ENCODE measurements at regions not wholly inside any gene's neighbourhood (a gene's known extent, or its start where the extent isn't known, plus 50 kb on each side); places are given as distances from the start of the nearest gene placed in this dataset.

GRCh38 chr1:221891708-221892107, 149.8 kb upstream of the DUSP10 start:
- intact Hi-C loops (cut with DNase I), result no loop called here
- no peaks in the 10 kb centered on the region for H3K27me3 ChIP-seq (ENCODE audit: control insufficient read depth, insufficient read depth)
- ATAC-seq, result peak; percentile 17 to 49
- DNase-seq, result no peak
- no peak overlapping the region for H3K27ac ChIP-seq (ENCODE audit: low read length)
- H3K9me3 ChIP-seq (ENCODE audit: control insufficient read depth, low read length), result no peaks in the 10 kb centered on the region
- peaks cover 5% of the 10 kb centered on the region for H3K4me1 ChIP-seq (ENCODE audit: control insufficient read depth, insufficient read depth, low read length)
- H3K4me3 ChIP-seq (ENCODE audit: low read length), result no peak overlapping the region
- WGBS, result 54% methylated on average over 1 of the region's 1 CpG

GRCh38 chr1:221888801-221889200, 146.9 kb upstream of the DUSP10 start:
- H3K4me1 ChIP-seq (ENCODE audit: control insufficient read depth, insufficient read depth, low read length), result peaks cover 5% of the 10 kb centered on the region
- no peaks in the 10 kb centered on the region for H3K9me3 ChIP-seq (ENCODE audit: control insufficient read depth, low read length)
- DNase-seq, result no peak
- no peaks in the 10 kb centered on the region for H3K27me3 ChIP-seq (ENCODE audit: control insufficient read depth, insufficient read depth)
- H3K27ac ChIP-seq (ENCODE audit: low read length), result no peak overlapping the region
- intact Hi-C loops (cut with DNase I), result no loop called here
- H3K4me3 ChIP-seq (ENCODE audit: low read length), result no peak overlapping the region
- ATAC-seq, result no peak
- WGBS, result 86% methylated on average over 5 of the region's 5 CpGs

- no peak overlapping the region for H3K27ac ChIP-seq (ENCODE audit: low read length)
- H3K4me1 ChIP-seq (ENCODE audit: control insufficient read depth, insufficient read depth, low read length), result peaks cover 5% of the 10 kb centered on the region
- H3K27me3 ChIP-seq (ENCODE audit: control insufficient read depth, insufficient read depth), result no peaks in the 10 kb centered on the region
- no peak overlapping the region for H3K4me3 ChIP-seq (ENCODE audit: low read length)
- no peak for DNase-seq
- H3K9me3 ChIP-seq (ENCODE audit: control insufficient read depth, low read length), result no peaks in the 10 kb centered on the region
- intact Hi-C loops (cut with DNase I), result no loop called here
- WGBS, result 83% methylated on average over 11 of the region's 11 CpGs
- ATAC-seq, result no peak
Observed at GRCh38 chr1:221888218-221888617, 146.3 kb upstream of the DUSP10 start.

- ATAC-seq (no peak), DNase-seq (no peak)
- Histone ChIP-seq H3K27ac (ENCODE audit: low read length) (no peak overlapping the region), H3K4me1 (ENCODE audit: control insufficient read depth, insufficient read depth, low read length) (peaks cover 5% of the 10 kb centered on the region), H3K9me3 (ENCODE audit: control insufficient read depth, low read length) (no peaks in the 10 kb centered on the region), H3K4me3 (ENCODE audit: low read length) (no peak overlapping the region), H3K27me3 (ENCODE audit: control insufficient read depth, insufficient read depth) (no peaks in the 10 kb centered on the region)
- 92% methylated on average over 2 of the region's 2 CpGs for WGBS
- intact Hi-C loops (cut with DNase I), result no loop called here
Observed at GRCh38 chr1:221887758-221888157, 145.9 kb upstream of the DUSP10 start.

GRCh38 chr1:221887415-221887746, 145.5 kb upstream of the DUSP10 start:
- no peak for DNase-seq
- intact Hi-C loops (cut with DNase I), result no loop called here
- WGBS, result 86% methylated on average over 3 of the region's 3 CpGs
- Histone ChIP-seq H3K27me3 (ENCODE audit: control insufficient read depth, insufficient read depth) (no peaks in the 10 kb centered on the region), H3K9me3 (ENCODE audit: control insufficient read depth, low read length) (no peaks in the 10 kb centered on the region), H3K4me3 (ENCODE audit: low read length) (no peak overlapping the region), H3K27ac (ENCODE audit: low read length) (no peak overlapping the region), H3K4me1 (ENCODE audit: control insufficient read depth, insufficient read depth, low read length) (peaks cover 5% of the 10 kb centered on the region)
- no peak for ATAC-seq

- Histone ChIP-seq H3K4me1 (ENCODE audit: control insufficient read depth, insufficient read depth, low read length) (peaks cover 5% of the 10 kb centered on the region), H3K27ac (ENCODE audit: low read length) (no peak overlapping the region), H3K27me3 (ENCODE audit: control insufficient read depth, insufficient read depth) (no peaks in the 10 kb centered on the region), H3K4me3 (ENCODE audit: low read length) (no peak overlapping the region), H3K9me3 (ENCODE audit: control insufficient read depth, low read length) (no peaks in the 10 kb centered on the region)
- ATAC-seq, result peak; percentile 89 to 95
- WGBS, result 29% methylated on average over 7 of the region's 7 CpGs
- intact Hi-C loops (cut with DNase I), result no loop called here
- peak; percentile 67 to 78 (median 67) for DNase-seq
Observed at GRCh38 chr1:221886743-221887414, 145.0 kb upstream of the DUSP10 start.

GRCh38 chr1:221886311-221886710, 144.4 kb upstream of the DUSP10 start:
- H3K4me3 ChIP-seq (ENCODE audit: low read length), result no peak overlapping the region
- no peaks in the 10 kb centered on the region for H3K27me3 ChIP-seq (ENCODE audit: control insufficient read depth, insufficient read depth)
- 94% methylated on average over 2 of the region's 2 CpGs for WGBS
- ATAC-seq (no peak), DNase-seq (no peak)
- H3K4me1 ChIP-seq (ENCODE audit: control insufficient read depth, insufficient read depth, low read length), result peaks cover 5% of the 10 kb centered on the region
- H3K9me3 ChIP-seq (ENCODE audit: control insufficient read depth, low read length), result no peaks in the 10 kb centered on the region
- H3K27ac ChIP-seq (ENCODE audit: low read length), result no peak overlapping the region
- intact Hi-C loops (cut with DNase I), result no loop called here

GRCh38 chr1:221884821-221885220, 142.9 kb upstream of the DUSP10 start:
- no peak for DNase-seq
- H3K9me3 ChIP-seq (ENCODE audit: control insufficient read depth, low read length), result no peaks in the 10 kb centered on the region
- H3K4me3 ChIP-seq (ENCODE audit: low read length), result no peak overlapping the region
- H3K4me1 ChIP-seq (ENCODE audit: control insufficient read depth, insufficient read depth, low read length), result peaks cover 6% of the 10 kb centered on the region
- WGBS, result 64% methylated on average over 3 of the region's 3 CpGs
- no peak overlapping the region for H3K27ac ChIP-seq (ENCODE audit: low read length)
- intact Hi-C loops (cut with DNase I), result no loop called here
- H3K27me3 ChIP-seq (ENCODE audit: control insufficient read depth, insufficient read depth), result no peaks in the 10 kb centered on the region
- no peak for ATAC-seq

GRCh38 chr1:221881805-221882581, 140.1 kb upstream of the DUSP10 start:
- Histone ChIP-seq H3K4me3 (ENCODE audit: low read length) (no peak overlapping the region), H3K27ac (ENCODE audit: low read length) (no peak overlapping the region), H3K27me3 (ENCODE audit: control insufficient read depth, insufficient read depth) (no peaks in the 10 kb centered on the region), H3K4me1 (ENCODE audit: control insufficient read depth, insufficient read depth, low read length) (peaks cover 2% of the 10 kb centered on the region), H3K9me3 (ENCODE audit: control insufficient read depth, low read length) (no peaks in the 10 kb centered on the region)
- ATAC-seq (no peak), DNase-seq (no peak)
- intact Hi-C loops (cut with DNase I), result no loop called here
- WGBS, result 86% methylated on average over 5 of the region's 5 CpGs

GRCh38 chr1:221880182-221880581, 138.3 kb upstream of the DUSP10 start:
- WGBS, result 46% methylated on average over 1 of the region's 1 CpG

GRCh38 chr1:221878134-221878533, 136.2 kb upstream of the DUSP10 start:
- peaks cover 1% of the 10 kb centered on the region for H3K4me1 ChIP-seq (ENCODE audit: control insufficient read depth, insufficient read depth, low read length)
- H3K27me3 ChIP-seq (ENCODE audit: control insufficient read depth, insufficient read depth), result no peaks in the 10 kb centered on the region
- ATAC-seq (no peak), DNase-seq (no peak)
- intact Hi-C loops (cut with DNase I), result no loop called here
- H3K9me3 ChIP-seq (ENCODE audit: control insufficient read depth, low read length), result no peaks in the 10 kb centered on the region
- H3K4me3 ChIP-seq (ENCODE audit: low read length), result no peak overlapping the region
- H3K27ac ChIP-seq (ENCODE audit: low read length), result no peak overlapping the region

More at GRCh38 chr1:221880182-221880581, 138.3 kb upstream of the DUSP10 start:
- Histone ChIP-seq H3K27ac (ENCODE audit: low read length) (no peak overlapping the region), H3K4me1 (ENCODE audit: control insufficient read depth, insufficient read depth, low read length) (peaks cover 1% of the 10 kb centered on the region), H3K9me3 (ENCODE audit: control insufficient read depth, low read length) (no peaks in the 10 kb centered on the region), H3K27me3 (ENCODE audit: control insufficient read depth, insufficient read depth) (no peaks in the 10 kb centered on the region), H3K4me3 (ENCODE audit: low read length) (no peak overlapping the region)
- ATAC-seq (no peak), DNase-seq (no peak)
- intact Hi-C loops (cut with DNase I), result no loop called here
